Body of pancreas (tissue), 4 donors: ENCODE measurements at regions not wholly inside any gene's neighbourhood (a gene's known extent, or its start where the extent isn't known, plus 50 kb on each side); places are given as distances from the start of the nearest gene placed in this dataset.

ENCODE experiments used
- CTCF ChIP-seq, 7 experiments: fragments of 450-650 bp in 4 of 7; fragments of 200-600 bp in 3 of 7; sonication (generic) in 3 of 7; IDR thresholded peaks; one replicate each; pipeline ENCODE4 v1.5.1; 2016 to 2019; ENCODE audit warnings: antibody characterized with exemption in 7 of 7
- POLR2A ChIP-seq, 3 donors: fragments of 450-650 bp; IDR thresholded peaks; one replicate each; pipeline ENCODE4 v1.6.1; 2016; ENCODE audit warnings: antibody characterized with exemption in 3 of 3, mild to moderate bottlenecking in 2 of 3

- no peak for TF ChIP-seq POLR2A (IDR thresholded peaks at IDR 0.05)
- TF ChIP-seq CTCF (IDR thresholded peaks at IDR 0.05) = no peak
Measured at GRCh38 chr1:115188680-115189395, 99.5 kb upstream of the TSPAN2 start.
